Right hindlimb (tissue), 1 donor: ENCODE measurements at regions not wholly inside any gene's neighbourhood (a gene's known extent, or its start where the extent isn't known, plus 50 kb on each side); places are given as distances from the start of the nearest gene placed in this dataset.
"Not testable (repeated sequence)": the region's sequence is repeated elsewhere in the genome, so short reads cannot be mapped to it uniquely, and the experiment has no call there.

Experiments
- DNase-seq: peaks from one replicate; pipeline ENCODE4 v3.0.0-alpha.2; 2018

GRCh38 chr16:29355339-29356059, 51.0 kb downstream of the NPIPB11 start:
- DNase-seq: not testable (repeated sequence)

DNA sequence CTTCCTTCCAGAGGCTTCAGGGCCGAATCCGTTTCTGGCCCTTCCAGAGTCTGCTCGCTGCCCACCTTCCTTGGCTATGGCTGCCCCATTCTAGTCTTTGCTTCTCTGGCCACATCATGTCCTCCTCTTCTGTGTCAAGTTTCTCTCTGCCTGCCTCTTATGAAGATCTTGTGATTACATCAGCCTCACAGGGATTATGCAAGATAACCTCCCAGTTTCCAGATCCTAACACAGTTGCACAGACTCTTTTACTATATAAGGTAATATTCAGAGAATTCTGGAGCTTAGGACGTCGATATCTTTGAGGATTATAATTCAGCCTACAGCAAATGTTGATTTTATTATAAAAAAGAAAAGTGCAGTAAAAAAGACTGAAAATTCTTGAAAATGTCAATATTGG, 52.1 kb downstream of the NPIPB11 start:
- DNase-seq: not testable (repeated sequence)

DNA sequence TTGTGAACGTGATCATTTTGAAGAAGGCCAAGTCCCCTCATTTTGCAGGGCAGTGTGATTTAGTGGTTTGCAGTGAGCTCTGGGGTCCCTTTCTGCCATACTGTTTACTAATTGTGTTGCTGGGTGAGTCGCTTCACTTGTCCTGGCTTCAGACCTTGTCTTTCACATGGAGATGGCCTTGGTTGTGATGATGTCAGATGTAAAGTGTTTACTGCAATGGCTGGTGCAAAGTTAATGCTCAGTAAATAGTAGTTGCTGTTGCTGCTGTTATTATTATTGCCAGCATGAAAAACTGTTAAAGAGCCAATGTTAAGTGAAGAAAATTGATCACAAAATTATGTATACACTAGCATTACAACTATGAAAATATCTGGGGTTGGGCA, 53.9 kb downstream of the NPIPB11 start:
- DNase-seq: not testable (repeated sequence)

DNA sequence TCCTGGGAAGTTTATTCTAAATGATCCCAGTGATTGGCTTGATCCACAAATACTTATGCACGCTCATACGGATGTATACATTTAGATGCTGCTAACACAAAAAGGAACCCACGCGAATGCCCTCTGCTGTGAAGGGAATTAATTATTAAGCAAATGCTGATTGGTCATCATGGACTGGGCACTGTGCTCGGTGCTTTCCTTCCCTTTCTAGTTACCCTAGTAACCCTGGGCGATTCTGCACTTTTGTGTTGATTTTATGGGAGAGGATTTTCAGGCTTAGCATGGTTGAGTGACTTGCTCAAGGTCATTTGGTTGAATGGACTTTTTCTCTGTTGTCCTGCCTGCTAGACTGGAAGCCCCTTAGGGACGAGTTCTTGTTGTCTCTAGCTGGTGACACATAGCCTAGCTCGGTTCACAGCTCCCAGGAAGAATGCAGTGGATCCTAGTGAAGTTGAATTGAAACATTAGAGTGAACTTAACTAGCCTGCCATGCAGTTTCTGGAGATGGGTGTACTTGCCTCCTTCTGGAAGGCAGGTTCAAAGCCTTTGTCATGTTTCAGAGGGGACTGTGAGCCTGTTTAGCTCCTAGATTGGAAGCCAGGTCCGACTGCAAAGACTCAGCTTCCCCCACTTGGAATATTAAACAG, 54.4 kb downstream of the NPIPB11 start:
- not testable (repeated sequence) for DNase-seq

- not testable (repeated sequence) for DNase-seq
These were observed 55.1 kb downstream of the NPIPB11 start for GRCh38 chr16:29351271-29351969.

DNA sequence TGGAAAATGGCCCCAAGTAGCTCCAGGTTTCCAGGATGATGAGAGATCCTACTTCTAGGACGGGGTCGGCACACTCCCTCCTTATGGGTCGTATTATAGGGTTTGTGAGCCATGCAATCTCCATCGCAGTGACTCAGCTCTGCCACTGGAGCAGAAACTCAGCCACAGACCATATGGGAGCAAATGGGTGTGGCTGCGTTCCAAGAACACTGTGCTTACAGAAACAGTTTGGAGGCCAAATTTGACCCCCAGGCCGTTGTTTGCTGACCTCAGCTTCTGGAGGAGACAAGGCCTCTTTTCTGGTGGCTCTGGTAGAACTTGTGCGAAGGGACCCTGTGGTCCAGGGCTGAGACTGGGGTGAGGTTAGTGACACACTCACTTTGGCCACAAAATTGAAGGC, 56.5 kb downstream of the NPIPB11 start:
- DNase-seq: peak; percentile 44

DNA sequence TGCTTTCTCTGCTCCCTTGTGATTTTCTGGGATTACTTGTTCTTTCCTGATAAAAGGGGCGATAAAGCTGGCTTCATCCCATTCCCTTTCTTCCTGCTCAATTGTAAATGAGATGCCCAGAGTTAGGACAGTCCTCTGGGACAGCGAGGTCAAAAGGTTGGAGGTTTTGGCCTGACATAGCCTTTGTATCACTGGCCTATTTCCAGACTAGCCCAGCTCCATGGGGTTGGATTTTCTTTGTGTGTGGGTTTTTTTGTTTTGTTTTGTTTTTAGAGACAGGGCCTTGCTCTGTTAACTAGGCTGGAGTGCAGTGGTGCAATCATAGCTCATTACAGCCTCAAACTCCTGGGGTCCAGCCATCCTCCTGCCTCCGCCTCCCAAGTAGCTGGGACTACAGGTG, 57.8 kb downstream of the NPIPB11 start:
- DNase-seq: not testable (repeated sequence)

DNA sequence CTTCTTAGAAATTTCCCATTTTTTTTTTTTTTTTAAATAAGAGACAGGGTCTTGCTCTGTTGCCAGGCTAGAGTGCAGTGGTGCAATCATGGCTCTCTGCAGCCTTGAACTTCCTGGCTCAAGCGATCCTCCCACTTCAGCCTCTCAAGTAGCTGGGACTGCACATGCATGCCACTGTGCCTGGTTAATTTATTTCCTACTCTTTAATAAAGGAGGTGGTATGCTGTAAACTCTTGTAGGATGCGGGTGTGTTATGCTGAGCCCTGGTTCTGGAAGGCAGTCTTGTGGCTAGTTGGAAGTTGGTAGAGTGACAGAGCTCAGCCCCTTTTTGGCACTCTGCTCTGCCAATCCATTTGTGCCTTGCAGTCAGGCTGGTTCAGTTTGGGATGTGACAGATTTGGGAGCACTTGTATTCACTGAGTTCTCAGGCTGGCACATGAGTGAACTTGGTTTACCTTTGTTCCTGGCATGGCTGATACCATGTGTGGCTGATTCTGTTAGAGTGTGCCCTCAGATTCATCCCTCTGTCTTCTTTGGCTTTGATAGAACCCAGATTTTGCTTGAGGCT, 58.3 kb downstream of the NPIPB11 start:
- not testable (repeated sequence) for DNase-seq

GRCh38 chr16:29346796-29347580, 59.5 kb downstream of the NPIPB11 start:
- not testable (repeated sequence) for DNase-seq

DNA sequence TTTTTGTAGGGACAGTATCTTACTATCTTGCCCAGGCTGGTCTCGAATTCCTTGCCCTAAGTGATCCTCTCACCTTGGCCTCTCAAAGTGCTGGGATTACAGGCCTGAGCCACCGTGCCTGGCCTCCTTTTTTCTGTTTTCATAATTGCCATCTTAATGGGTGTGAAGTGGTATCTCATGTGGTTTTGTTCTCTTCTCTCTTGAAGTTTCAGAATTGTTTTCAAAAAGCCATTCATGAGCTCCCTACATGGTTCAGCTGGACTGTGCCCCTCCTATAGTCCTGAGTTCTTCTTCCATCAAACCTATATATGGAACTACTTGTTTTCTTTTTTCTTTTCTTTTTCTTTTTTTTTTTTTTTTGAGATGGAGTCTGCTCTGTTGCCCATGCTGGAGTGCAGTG, 60.3 kb downstream of the NPIPB11 start:
- DNase-seq: not testable (repeated sequence)

DNA sequence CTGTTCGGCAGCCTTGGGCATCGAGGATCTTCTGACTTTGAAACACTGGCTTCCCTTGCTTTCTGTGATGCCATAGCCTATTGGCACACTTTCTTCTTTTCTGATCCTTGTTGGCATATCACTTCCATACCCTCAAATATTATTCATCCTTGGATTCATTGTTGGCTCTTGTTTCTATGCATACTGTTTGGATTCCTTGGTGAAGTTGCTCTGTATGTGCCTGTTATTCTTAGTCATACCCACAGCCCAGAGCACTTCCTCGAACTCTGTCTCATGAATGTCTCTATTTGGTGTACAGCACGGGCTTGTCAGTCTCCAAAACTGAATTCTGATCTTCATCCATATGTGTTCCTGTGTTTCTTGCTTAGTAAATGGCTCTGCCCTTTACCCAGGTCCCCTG, 63.6 kb downstream of the NPIPB11 start:
- DNase-seq: not testable (repeated sequence)

DNA sequence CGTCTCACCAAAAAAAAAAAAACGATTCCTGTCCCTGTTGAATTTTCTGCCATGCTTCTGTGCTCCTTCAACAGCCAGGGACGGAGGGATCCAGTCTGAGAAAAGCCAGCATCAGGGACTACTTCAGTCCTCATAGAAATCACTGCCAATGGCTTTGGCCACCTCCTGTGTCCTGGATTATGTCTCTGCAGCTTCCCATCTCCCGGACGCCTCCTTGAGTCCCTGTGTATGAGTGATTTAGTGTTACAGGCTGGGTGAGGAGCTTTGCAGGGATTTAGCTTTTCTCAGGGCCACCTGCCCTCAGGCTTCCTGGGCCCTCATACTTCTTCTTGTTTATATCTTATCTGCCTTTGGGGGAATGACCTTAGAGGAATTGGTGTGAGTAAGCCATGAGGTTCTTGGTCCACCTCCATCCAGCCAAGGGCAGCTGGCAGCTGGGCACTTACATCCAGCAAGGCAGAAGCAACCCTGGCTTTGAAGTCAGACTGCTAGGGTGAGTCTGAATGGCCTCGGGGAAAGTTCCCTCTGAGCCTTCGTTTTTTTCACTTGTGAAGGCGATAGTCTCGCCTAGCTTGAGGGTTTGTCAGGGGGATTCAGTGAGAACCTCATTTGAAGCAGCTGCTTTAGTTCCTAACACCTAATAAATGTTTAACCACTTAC, 65.6 kb downstream of the NPIPB11 start:
- not testable (repeated sequence) for DNase-seq

DNA sequence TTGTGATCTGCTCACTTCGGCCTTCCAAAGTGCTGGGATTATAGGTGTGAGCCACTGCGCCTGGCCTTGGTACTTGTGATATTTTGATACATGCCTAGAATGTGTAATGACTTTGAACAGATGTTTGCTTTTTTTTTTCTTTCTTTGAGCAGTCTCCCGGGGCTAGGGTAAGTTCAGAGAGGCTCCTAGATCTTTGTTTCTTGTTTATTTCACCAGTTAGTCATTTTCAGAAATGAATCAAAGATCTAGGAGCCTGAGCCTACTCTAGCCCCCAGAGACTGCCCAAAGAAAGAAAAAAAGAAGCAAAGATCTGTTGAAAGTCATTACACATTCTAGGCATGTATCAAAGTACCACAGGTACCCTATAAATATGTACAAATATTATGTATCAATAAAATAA, 66.3 kb downstream of the NPIPB11 start:
- not testable (repeated sequence) for DNase-seq

GRCh38 chr16:29338821-29339700, 67.5 kb downstream of the NPIPB11 start:
- DNase-seq: not testable (repeated sequence)

DNA sequence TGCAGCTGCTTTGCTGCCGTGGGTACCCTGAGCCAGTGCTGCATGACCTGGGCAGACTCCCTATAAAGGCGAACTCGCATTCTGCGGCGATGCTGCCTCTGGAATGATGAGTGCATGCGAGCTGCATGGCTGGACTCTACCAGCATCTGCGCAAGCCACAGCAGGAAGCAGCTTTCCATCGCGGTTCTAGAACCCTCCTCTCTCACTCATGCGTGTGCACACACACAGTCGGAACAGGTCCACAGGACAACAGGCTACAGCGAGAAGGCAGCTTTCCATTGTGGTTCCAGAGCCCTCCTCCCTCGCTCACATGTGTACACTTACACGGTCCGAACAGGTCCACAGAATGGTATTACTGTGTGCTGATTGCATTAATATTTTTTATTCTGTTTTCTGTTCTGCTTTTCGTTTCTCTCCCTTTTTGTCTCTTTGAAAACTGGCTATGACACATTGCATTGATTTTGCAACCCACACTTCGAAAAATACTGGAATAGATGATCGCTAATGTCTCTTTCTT, 69.1 kb downstream of the NPIPB11 start:
- DNase-seq: not testable (repeated sequence)

DNA sequence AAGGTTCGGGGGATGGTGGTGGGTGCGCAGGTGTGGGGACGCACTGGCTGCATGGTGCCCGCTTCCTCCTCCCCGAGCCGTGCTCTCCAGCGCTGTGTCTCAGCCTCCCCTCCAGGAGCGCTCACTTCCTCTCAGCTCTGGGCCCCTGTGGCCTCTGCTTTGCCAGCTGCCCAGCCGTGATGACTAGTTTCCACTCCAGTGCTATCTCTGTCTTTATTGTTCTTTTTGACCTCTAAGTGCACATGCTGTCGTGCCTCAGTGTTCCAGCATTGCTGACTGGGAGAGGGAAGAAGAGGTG, 71.0 kb downstream of the NPIPB11 start:
- not testable (repeated sequence) for DNase-seq

- DNase-seq: not testable (repeated sequence)
These were observed 71.5 kb downstream of the NPIPB11 start for GRCh38 chr16:29334776-29335548.

DNA sequence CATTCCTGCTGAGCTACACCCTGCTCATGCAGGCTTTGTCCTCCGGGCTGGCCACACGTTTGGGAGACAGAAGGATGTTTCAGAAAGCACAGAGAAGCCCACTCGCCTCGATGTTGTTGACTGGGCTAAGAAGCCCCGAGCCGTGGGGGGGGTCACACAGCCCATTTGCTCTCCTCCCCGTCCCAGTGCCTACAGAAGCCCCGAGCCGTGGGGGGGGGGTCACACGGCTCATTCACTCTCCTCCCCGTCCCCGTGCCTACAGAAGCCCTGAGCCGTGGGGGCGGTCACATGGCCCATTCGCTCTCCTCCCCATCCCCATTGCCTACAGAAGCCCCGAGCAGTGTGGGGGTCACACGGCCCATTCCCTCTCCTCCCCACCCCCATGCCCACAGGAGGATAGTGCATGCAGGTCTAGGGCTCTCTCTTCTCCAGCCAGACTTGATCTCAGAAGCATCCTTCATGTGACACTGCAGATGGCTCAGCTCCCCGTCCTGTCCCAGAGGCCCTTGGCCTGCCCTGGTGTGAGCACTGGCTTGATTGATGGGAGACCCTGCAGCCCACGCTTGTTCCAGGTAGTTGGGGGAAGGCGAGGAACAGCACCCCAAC, 72.9 kb downstream of the NPIPB11 start:
- DNase-seq: peak; percentile 10

DNA sequence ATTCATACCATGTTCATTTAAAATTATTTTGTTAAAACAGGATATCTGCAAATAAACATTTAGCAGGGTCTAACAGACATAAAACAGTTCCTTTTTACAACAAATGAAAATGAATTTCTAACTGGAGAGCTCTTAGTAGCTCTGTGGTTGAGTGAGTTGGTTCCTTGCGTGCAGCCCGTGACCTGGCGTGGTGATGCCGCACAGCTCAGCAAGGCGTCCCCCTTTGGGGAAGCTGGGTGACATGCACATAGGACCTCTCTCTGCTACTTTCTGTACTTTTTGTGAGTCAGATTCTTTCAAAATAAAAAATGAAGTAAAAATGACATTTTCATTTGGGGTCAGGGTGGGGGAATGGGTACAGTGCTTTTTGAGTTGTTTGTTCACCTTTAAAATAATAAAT, 75.9 kb downstream of the NPIPB11 start:
- DNase-seq: not testable (repeated sequence)

- not testable (repeated sequence) for DNase-seq
These were observed 78.0 kb downstream of the NPIPB11 start for GRCh38 chr16:29328528-29328927.
